Hematopoietic multipotent progenitor cell (in vitro differentiated cells): ENCODE measurements at regions not wholly inside any gene's neighbourhood (a gene's known extent, or its start where the extent isn't known, plus 50 kb on each side); places are given as distances from the start of the nearest gene placed in this dataset.

Experiments
- DNase-seq, 3 donors: peaks; one replicate each; pipeline ENCODE4 v3.0.0-alpha.2; 2011 to 2015; ENCODE audit warnings: low read depth in 2 of 3, low spot score in 2 of 3

DNA sequence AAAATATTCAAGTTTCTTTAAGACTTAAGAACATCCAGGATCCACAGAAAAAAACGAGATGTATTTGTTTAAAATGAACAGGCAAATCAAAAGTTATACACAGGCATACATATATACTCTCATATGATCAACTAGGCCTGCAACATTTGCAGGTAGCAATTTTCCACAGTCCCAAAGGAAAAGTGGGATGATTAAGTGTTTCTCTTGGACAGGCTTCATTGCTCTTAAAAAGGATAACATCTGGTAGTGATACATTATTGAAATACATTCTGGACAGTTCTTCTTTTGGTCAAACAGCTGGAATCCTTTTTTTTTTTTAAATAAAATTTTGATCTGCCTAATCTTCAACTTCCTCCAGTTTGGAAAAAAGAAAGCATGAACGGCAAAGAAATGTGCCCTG is 114.8 kb upstream of the TDRD3 start:
- DNase-seq = no peak

DNA sequence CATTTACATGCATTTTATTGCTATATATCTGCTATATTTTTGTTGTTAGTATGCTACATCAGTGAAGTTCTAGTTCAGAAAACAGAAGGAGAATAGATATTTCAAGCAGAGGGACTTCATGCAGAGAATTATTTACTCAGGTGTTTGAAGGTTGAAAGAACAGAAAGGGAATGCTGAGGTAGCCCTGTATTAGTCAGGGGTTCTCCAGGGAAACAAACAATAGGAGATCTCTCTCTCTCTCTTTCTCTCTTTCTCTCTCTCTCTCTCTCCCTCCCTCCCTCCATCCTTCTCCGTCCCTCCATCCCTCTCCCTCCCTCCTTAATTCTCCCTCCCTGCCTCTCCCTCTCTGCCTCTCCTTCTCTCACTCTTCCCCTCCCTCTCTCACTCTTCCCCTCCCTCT is 114.3 kb upstream of the TDRD3 start:
- DNase-seq = no peak

DNA sequence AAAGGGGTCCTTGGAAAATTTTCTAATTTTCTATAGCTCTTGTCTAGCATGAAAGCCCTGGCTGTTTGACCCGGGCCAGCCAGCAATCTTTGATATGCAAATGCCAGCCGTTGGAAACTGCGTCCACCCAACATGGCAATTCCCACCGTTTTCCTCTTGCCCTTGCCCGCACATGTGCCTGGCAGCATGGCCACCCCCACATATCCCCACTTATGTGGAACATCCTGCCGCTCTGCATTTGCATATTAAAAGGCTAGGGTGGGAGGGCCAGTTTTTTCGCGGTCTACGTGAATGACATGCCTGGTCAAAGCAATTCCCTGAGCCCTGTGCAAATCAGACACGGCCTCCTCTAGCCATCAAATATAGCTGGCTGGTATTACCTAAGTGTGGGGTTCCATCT is 110.3 kb upstream of the TDRD3 start:
- DNase-seq = no peak

DNA sequence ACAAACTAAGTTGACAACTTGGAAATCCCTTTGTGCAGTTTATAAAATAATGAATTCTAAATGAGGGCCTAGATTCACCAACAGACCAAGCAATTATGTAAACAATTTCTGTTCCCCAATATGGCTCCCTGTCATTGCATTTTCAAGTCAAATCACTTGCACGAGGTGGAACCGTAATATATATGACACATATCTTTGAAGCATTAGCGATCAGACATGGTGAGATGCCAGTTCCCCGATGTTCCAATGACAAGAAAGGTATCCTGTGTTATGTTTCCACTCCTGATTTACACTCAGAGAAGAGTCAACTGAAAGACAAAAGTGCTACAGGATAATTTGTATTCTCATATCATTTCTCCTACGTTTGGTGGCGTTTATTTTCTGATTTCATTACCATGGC is 108.5 kb upstream of the TDRD3 start:
- DNase-seq = no peak

DNA sequence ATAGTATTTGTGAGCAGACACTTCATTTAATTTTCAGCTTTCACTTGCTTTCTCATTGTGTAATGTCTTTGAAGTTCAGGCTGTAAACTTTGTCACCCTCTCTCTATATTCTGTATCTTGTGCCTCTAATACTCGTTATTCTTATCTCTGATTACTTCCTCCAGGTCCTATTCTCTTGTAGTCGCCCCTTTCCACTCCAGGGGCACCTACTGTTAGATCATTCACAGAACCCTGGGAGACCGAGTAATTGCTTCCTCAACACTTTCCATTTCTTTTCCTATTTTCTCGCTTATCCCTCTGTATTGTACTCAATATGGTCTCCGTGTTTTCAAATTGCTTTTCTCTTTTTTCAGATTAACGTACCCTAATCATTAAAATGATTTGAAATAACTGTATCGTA is 93.9 kb upstream of the TDRD3 start:
- DNase-seq = no peak

DNA sequence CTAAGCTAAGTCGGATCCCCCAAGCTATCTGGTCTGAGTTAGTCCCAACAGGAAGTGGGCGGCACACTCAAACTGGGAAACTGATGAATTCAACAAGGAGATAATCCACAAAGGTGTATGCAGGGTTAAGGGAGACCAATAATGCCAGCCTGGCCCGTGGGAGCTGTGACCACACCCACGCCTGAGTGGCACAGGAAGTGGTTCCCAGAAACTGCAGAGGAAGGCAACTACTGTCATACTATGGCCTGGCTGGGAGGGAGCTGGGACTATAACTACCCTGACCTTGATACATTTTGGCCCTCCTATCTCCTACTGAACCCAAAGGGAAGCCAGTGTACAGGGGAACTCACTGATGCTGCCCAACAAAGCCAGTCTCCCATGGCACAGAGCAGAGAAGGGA is 85.5 kb upstream of the TDRD3 start:
- DNase-seq = no peak

DNA sequence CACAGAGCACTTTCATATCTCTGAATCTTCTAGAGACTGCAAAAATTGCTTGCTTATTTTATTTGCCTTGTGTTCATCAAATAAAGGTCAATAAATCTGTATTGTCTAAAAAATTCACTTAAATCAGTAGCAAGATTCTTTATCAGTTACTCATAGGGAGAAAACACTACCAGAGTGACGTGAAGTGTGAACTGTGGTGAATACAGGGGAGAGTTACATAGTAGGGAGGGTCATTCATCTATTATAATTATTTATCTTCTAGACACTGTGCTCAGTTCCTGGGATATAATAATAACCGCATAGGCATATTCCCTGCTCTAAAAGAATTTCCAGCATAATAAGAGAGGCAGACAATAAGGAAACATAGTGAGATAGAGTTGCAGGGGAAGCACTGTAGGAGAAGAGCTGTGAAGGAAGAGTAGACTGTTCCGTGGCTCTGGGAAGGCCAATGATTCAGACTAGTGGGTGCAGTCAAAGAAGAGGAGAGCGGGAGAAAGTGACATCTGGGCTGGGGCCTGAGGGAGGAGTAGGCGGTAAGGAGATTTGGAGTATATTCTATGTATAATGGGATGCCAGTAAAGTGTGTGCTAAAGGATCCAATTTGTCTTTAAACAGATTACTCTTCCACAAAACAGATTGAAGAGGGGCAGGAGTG is 84.0 kb upstream of the TDRD3 start:
- DNase-seq = no peak

DNA sequence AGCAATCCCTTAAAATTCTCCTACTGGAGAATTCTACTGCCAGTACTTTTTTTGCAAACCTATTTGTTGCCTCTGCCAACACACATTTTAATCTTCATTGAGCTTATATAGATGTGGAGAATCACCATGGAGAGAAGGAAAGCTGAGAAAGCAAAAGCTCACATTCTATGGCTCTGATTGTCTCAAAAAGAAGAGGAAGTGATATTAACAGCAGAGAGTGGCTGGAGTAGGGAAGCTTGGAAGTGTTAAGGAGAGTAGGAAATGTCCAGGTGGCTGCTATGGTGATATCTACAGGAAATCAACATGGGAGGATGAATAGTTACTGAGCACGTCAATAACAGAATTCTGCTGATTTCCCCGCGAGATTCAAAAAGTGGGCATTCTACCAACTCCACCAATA is 78.8 kb upstream of the TDRD3 start:
- no peak for DNase-seq

DNA sequence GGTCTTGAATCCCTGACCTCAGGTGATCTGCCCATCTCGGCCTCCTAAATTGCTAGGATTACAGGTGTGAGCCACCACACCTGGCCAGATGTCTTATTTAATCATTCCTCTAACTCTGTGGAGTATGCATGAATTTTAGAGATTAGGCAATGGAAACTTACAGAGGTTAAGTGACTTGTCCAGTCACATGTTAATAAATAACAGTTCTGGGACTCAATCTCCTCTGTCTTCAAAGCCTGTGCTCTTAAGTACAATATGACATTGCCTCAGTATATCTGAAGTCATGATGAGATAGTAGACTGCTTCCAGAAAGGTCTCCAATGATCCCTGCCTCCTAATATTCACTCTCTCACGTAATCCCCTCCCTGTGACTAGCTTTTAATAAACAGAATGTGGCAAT is 72.9 kb upstream of the TDRD3 start:
- no peak for DNase-seq

DNA sequence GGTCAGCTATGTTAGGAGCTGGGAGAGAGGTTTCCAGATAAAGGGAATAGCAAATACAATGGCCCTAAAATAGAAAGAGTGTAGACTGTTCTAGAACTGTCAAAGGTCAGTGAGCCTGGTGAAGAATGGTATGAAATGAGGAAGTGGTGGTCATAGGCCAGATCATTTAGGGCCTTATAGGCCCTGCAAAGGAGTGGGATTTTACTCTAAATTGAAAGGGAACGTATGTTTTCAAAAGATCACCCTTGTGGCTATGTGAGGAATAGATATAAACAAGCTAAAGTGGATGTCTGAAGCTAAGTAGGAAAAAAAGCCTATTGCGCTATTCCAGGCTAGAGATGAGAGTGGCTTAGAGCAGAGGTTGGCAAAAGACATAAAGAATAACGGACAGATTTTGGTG is 70.7 kb upstream of the TDRD3 start:
- no peak for DNase-seq

DNA sequence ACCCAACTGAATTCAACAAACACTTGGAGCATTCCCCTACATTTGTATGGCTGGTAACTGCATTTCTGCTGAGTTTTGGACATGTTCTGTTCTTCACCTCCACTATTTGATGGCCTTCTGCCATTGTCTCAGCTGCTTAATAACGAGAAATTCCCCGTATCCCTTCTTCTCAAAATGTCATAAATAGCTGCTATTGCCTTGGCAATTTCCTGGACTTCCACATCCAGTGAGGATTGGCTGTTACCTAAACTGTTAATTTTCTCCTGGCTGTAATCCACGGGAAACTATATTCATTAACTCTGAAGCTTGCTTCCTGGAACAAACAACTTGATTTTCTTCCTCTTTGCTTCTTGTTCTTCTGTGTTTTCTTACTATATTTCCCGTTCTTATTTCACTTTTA is 69.5 kb upstream of the TDRD3 start:
- no peak for DNase-seq

DNA sequence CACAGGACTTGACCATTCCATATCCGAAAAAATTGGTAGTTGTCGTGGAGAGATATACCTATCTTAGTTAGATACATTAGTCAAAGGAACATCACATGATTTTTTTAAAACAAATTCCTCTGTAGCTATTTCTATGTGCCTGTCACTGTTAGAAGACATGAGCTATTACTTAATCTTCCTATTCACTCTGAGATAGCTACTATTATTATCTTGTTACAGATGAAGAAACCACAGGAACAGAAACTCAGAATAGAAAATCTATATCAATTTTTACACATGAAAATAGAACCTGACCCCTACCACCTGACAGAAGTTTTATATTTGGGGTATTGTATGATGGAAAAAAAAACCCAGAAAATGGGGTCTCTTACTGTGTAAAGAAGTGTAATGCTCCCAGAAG is 68.9 kb upstream of the TDRD3 start:
- DNase-seq = no peak

DNA sequence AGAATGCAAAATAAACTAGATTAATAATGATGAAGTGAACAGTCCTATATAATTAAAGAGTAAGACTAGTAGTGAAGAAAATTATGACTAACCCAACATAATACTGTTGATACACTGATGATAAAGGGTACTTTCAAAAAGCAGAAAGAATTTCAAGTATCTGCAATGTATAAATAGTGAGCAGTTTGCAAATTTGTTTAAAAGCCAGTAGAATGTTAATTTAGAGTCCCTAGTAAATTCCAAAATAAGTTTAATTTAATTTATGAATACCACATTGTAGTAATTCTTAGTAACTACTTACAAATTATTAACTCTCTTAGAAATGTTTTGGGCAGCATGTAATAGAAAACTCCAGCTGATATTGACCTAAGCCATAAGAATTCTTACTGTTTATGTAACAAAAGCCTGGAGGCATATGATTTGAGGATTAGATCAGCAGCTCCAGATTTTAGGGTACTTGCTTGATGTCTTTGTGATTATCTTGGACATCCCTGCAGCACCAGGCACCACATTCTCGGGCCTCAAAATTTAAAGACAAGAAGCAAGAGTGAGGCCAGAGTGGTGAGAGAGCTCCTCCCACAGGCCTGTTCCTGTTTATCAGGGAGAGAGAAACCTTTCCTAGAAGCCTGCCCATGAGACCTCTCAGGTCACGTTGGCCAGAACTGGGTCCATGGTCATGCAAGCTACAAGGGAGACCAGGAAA is 67.6 kb upstream of the TDRD3 start:
- peak in 2 of 3 donors; percentile 11 to 41 for DNase-seq

DNA sequence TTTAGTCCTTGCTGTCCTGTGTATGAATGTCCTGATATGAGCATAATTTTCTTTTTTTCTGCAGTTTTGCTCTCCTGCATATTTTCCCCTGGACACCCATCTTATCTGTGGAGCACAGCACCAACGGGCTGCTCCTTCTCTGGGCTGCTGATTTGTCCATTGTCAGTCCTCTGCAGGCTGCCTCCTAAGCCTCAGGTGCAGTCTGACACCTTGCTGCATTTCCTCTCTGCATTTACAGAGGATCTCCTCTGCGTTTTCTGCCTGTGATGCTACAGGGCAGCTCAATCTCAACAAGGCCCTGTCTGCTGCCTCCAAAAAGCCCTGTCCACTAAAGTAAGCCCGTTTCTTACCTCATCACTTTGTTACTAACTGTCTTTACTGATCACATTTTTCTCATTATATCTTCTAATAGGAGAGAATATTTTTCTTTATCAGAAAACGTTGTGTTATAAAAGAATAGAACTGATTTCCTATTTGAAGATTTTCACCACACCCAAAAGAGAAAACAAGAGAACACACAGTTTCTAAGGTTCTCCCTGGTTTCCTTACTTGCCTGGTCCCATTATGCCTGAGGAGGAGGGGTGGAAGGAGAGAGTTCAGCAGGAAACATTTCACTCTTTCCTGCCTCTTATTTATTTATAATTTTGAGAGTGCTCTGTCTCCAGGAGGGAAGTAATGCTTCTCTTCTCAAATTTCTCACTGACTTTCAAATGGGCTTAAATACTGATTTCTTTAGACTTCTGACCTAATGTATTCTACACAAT is 65.6 kb upstream of the TDRD3 start:
- no peak for DNase-seq

DNA sequence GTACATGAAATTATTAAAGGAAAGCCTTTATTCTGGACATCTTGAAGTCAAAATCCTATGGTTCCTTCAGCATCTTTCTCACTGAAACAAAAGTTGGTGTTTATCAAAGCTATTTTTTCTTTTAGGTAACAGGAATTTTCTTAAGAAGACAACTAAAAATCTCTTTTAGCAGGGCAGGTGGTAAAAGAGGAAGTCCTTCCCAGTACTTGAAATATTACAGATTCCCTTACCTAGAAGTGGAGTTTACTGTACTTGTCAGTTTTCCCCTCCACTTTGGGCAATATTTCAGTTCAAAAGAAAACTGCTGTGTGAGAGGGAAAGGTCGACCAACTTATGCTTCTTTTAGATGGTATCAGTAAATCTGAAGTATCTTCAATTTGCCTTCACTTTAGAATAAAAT is 64.3 kb upstream of the TDRD3 start:
- no peak for DNase-seq

DNA sequence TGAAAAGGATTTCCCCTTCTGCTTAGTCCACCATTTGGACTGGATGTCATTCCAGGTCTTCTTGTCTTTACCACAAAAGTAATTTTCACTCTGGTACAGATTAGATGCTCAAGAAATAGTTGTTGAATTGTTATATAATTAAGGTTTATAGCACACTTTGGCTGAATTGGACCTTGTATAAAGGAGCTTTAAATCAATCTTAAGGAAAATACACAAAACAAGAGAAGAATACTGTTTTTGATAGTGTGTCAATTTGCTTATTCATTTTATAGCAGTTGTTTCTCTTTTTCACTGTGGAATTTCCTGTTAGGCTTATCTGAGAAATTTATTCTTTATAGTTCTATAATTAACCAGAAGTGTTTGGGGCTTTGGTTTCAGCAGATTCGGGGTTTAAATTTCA is 62.7 kb upstream of the TDRD3 start:
- DNase-seq = no peak

DNA sequence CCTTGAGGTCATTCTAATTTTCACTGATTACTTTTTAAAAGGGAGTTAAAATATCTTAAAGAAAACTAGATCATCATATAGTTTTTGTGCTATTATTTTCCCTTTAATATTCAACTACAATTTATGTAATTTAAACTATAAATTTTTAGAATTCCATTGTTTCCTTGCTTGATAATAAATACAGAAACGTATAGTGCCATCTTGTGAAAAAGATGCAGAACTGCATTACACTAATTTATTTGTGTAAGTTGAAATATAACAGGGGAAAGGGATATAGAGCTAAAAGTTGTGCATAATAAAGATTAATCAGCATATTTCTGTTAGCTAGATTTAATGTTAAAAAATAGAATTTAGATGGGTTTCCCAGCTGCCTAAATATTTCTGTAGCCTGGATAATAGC is 61.5 kb upstream of the TDRD3 start:
- DNase-seq = peak in 1 of 3 donors; percentile 23

DNA sequence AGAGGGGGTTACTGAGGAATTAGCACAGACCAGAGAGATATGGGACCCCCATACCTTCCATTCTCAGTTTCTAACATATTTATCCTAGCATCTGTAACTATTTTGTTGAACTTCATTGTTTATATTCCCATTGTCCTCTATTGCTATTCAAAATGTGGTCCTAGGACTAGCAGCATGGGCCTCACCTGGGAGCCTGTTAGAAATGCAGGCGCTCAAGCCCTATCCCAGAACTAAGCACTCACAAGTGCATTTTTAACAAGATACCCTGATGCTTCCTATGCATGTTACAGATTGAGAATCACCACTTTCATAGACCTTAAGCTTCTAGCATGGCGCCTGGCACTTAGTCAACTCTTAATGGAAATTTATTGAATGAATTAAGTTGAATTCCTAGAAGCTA is 58.3 kb upstream of the TDRD3 start:
- DNase-seq = no peak

DNA sequence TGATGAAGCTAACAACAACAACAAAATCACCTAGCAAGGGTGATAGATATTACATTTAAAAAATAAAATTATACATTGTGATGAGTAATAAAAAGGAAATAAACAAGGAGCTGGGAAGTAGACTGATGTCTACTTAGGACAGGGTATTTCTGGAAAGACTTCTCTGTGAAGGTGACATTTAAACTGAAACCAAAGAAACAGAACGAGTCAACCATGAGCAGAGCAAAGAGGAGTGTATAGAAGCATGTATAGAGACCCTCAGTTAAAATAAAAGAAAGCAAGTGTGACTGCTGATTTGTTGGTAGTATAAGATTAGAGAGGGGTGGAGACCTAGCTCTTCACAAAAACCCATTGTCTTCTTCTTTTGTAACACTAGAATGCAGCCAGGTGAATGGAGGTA is 53.0 kb upstream of the TDRD3 start:
- no peak for DNase-seq

DNA sequence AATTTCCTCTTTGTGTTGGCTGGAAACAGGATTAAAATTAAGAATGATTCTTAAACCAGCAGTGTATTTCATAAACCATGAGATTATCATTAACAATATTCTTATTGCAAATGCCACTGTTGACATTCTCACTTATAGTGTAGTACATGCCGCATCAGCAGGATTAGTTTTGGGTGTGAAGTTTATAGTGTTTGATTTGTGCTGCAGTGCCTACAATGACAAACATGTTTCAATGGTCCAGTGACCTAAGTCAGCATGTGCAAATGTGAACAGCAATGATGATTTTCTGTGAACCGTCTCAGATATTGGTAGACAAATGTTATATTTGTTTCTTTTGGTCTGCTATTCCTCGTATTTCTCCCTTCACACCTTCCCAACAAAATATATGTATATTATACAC is 49.8 kb upstream of the TDRD3 start:
- DNase-seq = no peak
